ENCODE measurements at regions not wholly inside any gene's neighbourhood (a gene's known extent, or its start where the extent isn't known, plus 50 kb on each side); places are given as distances from the start of the nearest gene placed in this dataset.

- H3K9ac ChIP-seq (replicated peaks; ENCODE audit: extremely low read depth, insufficient read depth, low read length) = no peak overlapping the region
- no peak overlapping the region for H2AFZ ChIP-seq (ENCODE audit: low read depth, low read length)
- H3K79me2 ChIP-seq (ENCODE audit: control insufficient read depth, insufficient read depth, low read length) = peaks cover 21% of the 10 kb centered on the region
- TF ChIP-seq MAX (IDR thresholded peaks at IDR 0.05; ENCODE audit: insufficient read depth, insufficient read length) (no peak), GATA2 (IDR thresholded peaks at IDR 0.05; ENCODE audit: insufficient read depth, insufficient read length, low read depth, low read length) (no peak), MYC (IDR thresholded peaks at IDR 0.05; ENCODE audit: low read depth, low read length) (no peak), FOS (IDR thresholded peaks at IDR 0.05; ENCODE audit: borderline replicate concordance, insufficient read depth, low read length) (no peak), EZH2 (IDR thresholded peaks at IDR 0.05; ENCODE audit: borderline replicate concordance, low read depth, low read length, severe bottlenecking) (no peak), POLR2A (IDR thresholded peaks at IDR 0.05; ENCODE audit: low read depth, low read length) (no peak), POLR2AphosphoS5 (IDR thresholded peaks at IDR 0.05; ENCODE audit: insufficient read depth, low read depth, low read length) (no peak), JUN (IDR thresholded peaks at IDR 0.05; ENCODE audit: borderline replicate concordance, insufficient read depth, insufficient read length, low read depth) (no peak), CTCF (IDR thresholded peaks at IDR 0.05; ENCODE audit: extremely low read depth in 1 of 2, insufficient read depth in 1 of 2, low read depth in 1 of 2, low read length in 2 of 2) (no peak)
- H3K9me3 ChIP-seq (replicated peaks; ENCODE audit: control insufficient read depth, insufficient read depth, low read length) = no peaks in the 10 kb centered on the region
- H3K4me2 ChIP-seq (ENCODE audit: insufficient read depth, low read length) = no peak overlapping the region
- H3K9me1 ChIP-seq (replicated peaks; ENCODE audit: control insufficient read depth, extremely low read depth, insufficient read depth, low read length) = no peaks in the 10 kb centered on the region
- no TSS peak for BruUV-seq (replicated peaks)
- intact Hi-C loops (cut with micrococcal nuclease) (loop anchor here (5.0 to 10.0 kb wide), 5 partner anchors 152 to 725 kb away; partner anchors contain the start of gene EIF4E3), dilution Hi-C loops (cut with MboI; ENCODE audit: extremely low pct_ligation_motif_present, low sequenced_read_pairs) (no loop called here)
- no peak overlapping the region for H3K4me3 ChIP-seq (replicated peaks in 1 of 3; ENCODE audit: insufficient read depth in 1 of 3, low read depth in 1 of 3, low read length in 3 of 3)
- CTCF ChIA-PET = no interaction called here
- POLR2A ChIA-PET = no interaction called here
- DNase-seq (ENCODE audit: low read depth, low spot score) = no peak
- peaks cover 15 to 26% of the 10 kb centered on the region in 2 experiments for H3K27me3 ChIP-seq (ENCODE audit: control insufficient read depth in 2 of 2, insufficient read depth in 2 of 2, low read length in 2 of 2)
- H3K27ac ChIP-seq (ENCODE audit: insufficient read depth, low read depth, low read length) = no peak overlapping the region
- peaks cover 10% of the 10 kb centered on the region for H3K4me1 ChIP-seq (ENCODE audit: control insufficient read depth, extremely low read depth, insufficient read depth, low read length)
- no peak for FAIRE-seq
- no peaks in the 10 kb centered on the region for H3K36me3 ChIP-seq (ENCODE audit: control insufficient read depth in 2 of 2, extremely low read depth in 1 of 2, insufficient read depth in 2 of 2, low read length in 2 of 2)
- peaks cover 5% of the 10 kb centered on the region for H4K20me1 ChIP-seq (replicated peaks; ENCODE audit: control insufficient read depth, extremely low read depth, insufficient read depth, low read length)
Measured at GRCh38 chr3:72449551-72449950, 398.7 kb downstream of the SHQ1 start.

All from endothelial cell of umbilical vein (primary cell).